Neural cell (in vitro differentiated cells): ENCODE measurements at regions not wholly inside any gene's neighbourhood (a gene's known extent, or its start where the extent isn't known, plus 50 kb on each side); places are given as distances from the start of the nearest gene placed in this dataset.

ENCODE experiments used
- H2AFZ ChIP-seq: fragments of 200-600, 300-800 bp; sonication (generic), shearing (Covaris generic); 2 replicates; pipeline ENCODE4 v1.6.0; 2014; ENCODE audit warnings: low read depth, mild to moderate bottlenecking, antibody characterized with exemption, low read length, moderate library complexity
- H3F3A ChIP-seq: fragments of 200-600 bp; shearing (Covaris generic); 2 replicates; pipeline ENCODE4 v1.6.1; 2016; ENCODE audit warnings: mild to moderate bottlenecking, moderate library complexity, mixed read lengths, antibody characterized with exemption, low read length; ENCODE audit not compliant: insufficient read depth, poor library complexity, severe bottlenecking
- H3K27ac ChIP-seq: fragments of 200-600, 300-800 bp; sonication (generic), shearing (Covaris generic); 2 replicates; pipeline ENCODE4 v1.5.1; 2014; ENCODE audit warnings: mild to moderate bottlenecking, low read length, moderate library complexity
- H3K27me3 ChIP-seq: fragments of 300-800, 200-600 bp; sonication (generic), shearing (Covaris generic); 2 replicates; pipeline ENCODE4 v1.6.0; 2014; ENCODE audit warnings: mild to moderate bottlenecking, low read depth, low read length, moderate library complexity; ENCODE audit not compliant: insufficient read depth
- H3K36me3 ChIP-seq: fragments of 300-800, 200-600 bp; sonication (generic), shearing (Covaris generic); 2 replicates; pipeline ENCODE4 v1.5.1; 2014; ENCODE audit warnings: mild to moderate bottlenecking, antibody characterized with exemption, low read length, moderate library complexity; ENCODE audit not compliant: insufficient read depth
- H3K4me2 ChIP-seq: fragments of 300-800, 200-600 bp; sonication (generic), shearing (Covaris generic); 2 replicates; pipeline ENCODE4 v1.6.0; 2014; ENCODE audit warnings: mild to moderate bottlenecking, low read length
- H3K4me3 ChIP-seq: fragments of 300-800, 200-600 bp; sonication (generic), shearing (Covaris generic); 2 replicates; pipeline ENCODE4 v1.5.1; 2014; ENCODE audit warnings: mild to moderate bottlenecking, low read length, moderate library complexity
- H3K79me2 ChIP-seq: fragments of 200-600 bp; shearing (Covaris generic); replicated peaks from 2 replicates; pipeline ENCODE4 v1.6.0; 2014; ENCODE audit warnings: mild to moderate bottlenecking, low read length, moderate library complexity; ENCODE audit not compliant: insufficient read depth
- H3K9ac ChIP-seq: fragments of 300-800, 200-600 bp; sonication (generic), shearing (Covaris generic); 2 replicates; pipeline ENCODE4 v1.6.1; 2016; ENCODE audit warnings: mild to moderate bottlenecking, low read length, mixed read lengths
- H3K9me2 ChIP-seq: fragments of 200-600 bp; shearing (Covaris generic); 2 replicates; pipeline ENCODE4 v1.6.1; 2016; ENCODE audit warnings: mild to moderate bottlenecking, low read length, mixed read lengths; ENCODE audit not compliant: insufficient read depth
- H3K9me3 ChIP-seq: fragments of 200-600, 300-800 bp; sonication (generic), shearing (Covaris generic); 2 replicates; pipeline ENCODE4 v1.6.1; 2016; ENCODE audit warnings: mild to moderate bottlenecking, mixed run types, low read length, moderate library complexity, mixed read lengths
- H4K20me1 ChIP-seq: fragments of 200-600 bp; shearing (Covaris generic); 2 replicates; pipeline ENCODE4 v1.6.1; 2016; ENCODE audit warnings: mild to moderate bottlenecking, mixed run types; ENCODE audit not compliant: insufficient read depth
- EP300 ChIP-seq: fragments of 450-650 bp; conservative IDR thresholded peaks from 2 replicates; pipeline ENCODE4 v1.6.1; 2014; ENCODE audit warnings: antibody characterized with exemption, mild to moderate bottlenecking, moderate library complexity; ENCODE audit not compliant: poor library complexity, severe bottlenecking
- EZH2 ChIP-seq: fragments of 200-600, 300-800 bp; shearing (Covaris generic), sonication (generic); IDR thresholded peaks from 2 replicates; pipeline ENCODE4 v1.6.1; 2014; ENCODE audit warnings: antibody characterized with exemption, low read length, borderline replicate concordance, mild to moderate bottlenecking; ENCODE audit not compliant: insufficient read depth, poor library complexity, severe bottlenecking
- MXI1 ChIP-seq: fragments of 450-650 bp; conservative IDR thresholded peaks from 2 replicates; pipeline ENCODE4 v1.6.1; 2014; ENCODE audit warnings: antibody characterized with exemption, mild to moderate bottlenecking; ENCODE audit not compliant: poor library complexity, severe bottlenecking
- POLR2AphosphoS5 ChIP-seq: IDR thresholded peaks from 2 replicates; pipeline ENCODE4 v1.6.1; 2012
- RAD21 ChIP-seq: fragments of 450-650 bp; conservative IDR thresholded peaks from 2 replicates; pipeline ENCODE4 v1.6.1; 2014; ENCODE audit warnings: antibody characterized with exemption, mild to moderate bottlenecking, moderate library complexity
- SMC3 ChIP-seq: fragments of 450-650 bp; conservative IDR thresholded peaks from 2 replicates; pipeline ENCODE4 v1.6.1; 2014; ENCODE audit warnings: antibody characterized with exemption, mild to moderate bottlenecking, moderate library complexity; ENCODE audit not compliant: poor library complexity
- TAF1 ChIP-seq: IDR thresholded peaks from 2 replicates; pipeline ENCODE4 v1.6.1; 2012; ENCODE audit warnings: low read depth
- TF ChIP-seq, protein P1 (sequence below): fragments of 450-650 bp; IDR thresholded peaks from 2 replicates; pipeline ENCODE4 v1.5.1; 2014; ENCODE audit warnings: antibody characterized with exemption, mild to moderate bottlenecking, moderate library complexity; ENCODE audit not compliant: poor library complexity, severe bottlenecking
- TF ChIP-seq, protein P2 (sequence below): IDR thresholded peaks from 2 replicates; pipeline ENCODE4 v1.6.1; 2012; ENCODE audit warnings: borderline replicate concordance

DNA sequence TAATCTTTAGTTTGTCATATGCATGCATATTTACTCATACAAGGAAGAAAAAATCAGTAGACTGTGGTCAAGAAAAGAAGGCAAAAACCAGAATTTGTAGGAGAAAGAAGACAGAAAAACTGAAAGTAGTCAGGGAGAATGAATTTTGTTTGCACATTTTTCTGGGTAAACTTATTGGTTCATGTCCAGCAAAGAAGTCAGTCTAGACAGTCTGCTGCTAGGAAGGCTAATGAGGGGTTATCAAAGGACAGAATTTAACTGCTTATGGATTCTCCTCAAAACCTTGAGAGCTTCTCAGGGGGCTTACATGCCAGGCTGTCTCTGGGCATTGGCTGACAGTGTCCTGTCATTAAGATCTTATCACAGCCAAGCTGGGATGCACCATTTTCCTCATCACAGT is 293.9 kb downstream of the RPAP3 start:
- H3K4me2 ChIP-seq: no peak overlapping the region
- no peak for TF ChIP-seq EZH2
- no peak for TF ChIP-seq POLR2AphosphoS5
- no peak for TF ChIP-seq MXI1
- no peak for TF ChIP-seq TAF1
- no peak for TF ChIP-seq RAD21
- TF ChIP-seq, protein P1, sequence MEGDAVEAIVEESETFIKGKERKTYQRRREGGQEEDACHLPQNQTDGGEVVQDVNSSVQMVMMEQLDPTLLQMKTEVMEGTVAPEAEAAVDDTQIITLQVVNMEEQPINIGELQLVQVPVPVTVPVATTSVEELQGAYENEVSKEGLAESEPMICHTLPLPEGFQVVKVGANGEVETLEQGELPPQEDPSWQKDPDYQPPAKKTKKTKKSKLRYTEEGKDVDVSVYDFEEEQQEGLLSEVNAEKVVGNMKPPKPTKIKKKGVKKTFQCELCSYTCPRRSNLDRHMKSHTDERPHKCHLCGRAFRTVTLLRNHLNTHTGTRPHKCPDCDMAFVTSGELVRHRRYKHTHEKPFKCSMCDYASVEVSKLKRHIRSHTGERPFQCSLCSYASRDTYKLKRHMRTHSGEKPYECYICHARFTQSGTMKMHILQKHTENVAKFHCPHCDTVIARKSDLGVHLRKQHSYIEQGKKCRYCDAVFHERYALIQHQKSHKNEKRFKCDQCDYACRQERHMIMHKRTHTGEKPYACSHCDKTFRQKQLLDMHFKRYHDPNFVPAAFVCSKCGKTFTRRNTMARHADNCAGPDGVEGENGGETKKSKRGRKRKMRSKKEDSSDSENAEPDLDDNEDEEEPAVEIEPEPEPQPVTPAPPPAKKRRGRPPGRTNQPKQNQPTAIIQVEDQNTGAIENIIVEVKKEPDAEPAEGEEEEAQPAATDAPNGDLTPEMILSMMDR: no peak
- TF ChIP-seq SMC3: no peak
- TF ChIP-seq EP300: no peak
- TF ChIP-seq, protein P2, sequence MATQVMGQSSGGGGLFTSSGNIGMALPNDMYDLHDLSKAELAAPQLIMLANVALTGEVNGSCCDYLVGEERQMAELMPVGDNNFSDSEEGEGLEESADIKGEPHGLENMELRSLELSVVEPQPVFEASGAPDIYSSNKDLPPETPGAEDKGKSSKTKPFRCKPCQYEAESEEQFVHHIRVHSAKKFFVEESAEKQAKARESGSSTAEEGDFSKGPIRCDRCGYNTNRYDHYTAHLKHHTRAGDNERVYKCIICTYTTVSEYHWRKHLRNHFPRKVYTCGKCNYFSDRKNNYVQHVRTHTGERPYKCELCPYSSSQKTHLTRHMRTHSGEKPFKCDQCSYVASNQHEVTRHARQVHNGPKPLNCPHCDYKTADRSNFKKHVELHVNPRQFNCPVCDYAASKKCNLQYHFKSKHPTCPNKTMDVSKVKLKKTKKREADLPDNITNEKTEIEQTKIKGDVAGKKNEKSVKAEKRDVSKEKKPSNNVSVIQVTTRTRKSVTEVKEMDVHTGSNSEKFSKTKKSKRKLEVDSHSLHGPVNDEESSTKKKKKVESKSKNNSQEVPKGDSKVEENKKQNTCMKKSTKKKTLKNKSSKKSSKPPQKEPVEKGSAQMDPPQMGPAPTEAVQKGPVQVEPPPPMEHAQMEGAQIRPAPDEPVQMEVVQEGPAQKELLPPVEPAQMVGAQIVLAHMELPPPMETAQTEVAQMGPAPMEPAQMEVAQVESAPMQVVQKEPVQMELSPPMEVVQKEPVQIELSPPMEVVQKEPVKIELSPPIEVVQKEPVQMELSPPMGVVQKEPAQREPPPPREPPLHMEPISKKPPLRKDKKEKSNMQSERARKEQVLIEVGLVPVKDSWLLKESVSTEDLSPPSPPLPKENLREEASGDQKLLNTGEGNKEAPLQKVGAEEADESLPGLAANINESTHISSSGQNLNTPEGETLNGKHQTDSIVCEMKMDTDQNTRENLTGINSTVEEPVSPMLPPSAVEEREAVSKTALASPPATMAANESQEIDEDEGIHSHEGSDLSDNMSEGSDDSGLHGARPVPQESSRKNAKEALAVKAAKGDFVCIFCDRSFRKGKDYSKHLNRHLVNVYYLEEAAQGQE: no peak

DNA sequence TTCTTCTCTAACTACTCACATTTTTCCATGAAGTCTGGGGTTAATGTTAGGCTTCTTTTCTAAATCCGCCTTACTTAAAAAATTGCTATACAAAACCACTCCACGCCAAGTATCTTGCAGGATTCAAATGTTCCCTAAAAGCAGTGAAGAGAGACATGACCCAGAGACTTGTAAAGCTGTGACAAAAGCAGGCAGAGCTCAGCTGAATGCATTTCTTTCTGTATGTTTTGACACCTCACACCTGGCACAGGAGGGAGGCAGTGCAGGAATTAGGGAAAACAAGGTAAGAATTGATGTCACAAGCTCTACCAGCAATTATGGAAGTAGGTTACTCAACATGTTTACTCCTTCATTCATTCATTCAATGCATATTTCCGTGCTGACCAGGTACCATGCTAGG is 295.0 kb downstream of the RPAP3 start:
- Histone ChIP-seq H3K9me2 (no peaks in the 10 kb centered on the region), H4K20me1 (no peaks in the 10 kb centered on the region), H3K4me2 (no peak overlapping the region), H3K9ac (no peak overlapping the region), H3K9me3 (no peaks in the 10 kb centered on the region), H3K79me2 (no peaks in the 10 kb centered on the region), H3K27ac (no peak overlapping the region), H2AFZ (no peak overlapping the region), H3K36me3 (no peaks in the 10 kb centered on the region), H3F3A (no peaks in the 10 kb centered on the region), H3K27me3 (no peaks in the 10 kb centered on the region), H3K4me3 (no peak overlapping the region)
- TF ChIP-seq SMC3: no peak
- no peak for TF ChIP-seq EP300

More for the DNA sequence above, 293.9 kb downstream of the RPAP3 start:
- Histone ChIP-seq H3K9me2 (no peaks in the 10 kb centered on the region), H2AFZ (no peak overlapping the region), H3F3A (no peaks in the 10 kb centered on the region), H4K20me1 (no peaks in the 10 kb centered on the region), H3K27me3 (no peaks in the 10 kb centered on the region), H3K27ac (no peak overlapping the region), H3K9ac (no peak overlapping the region), H3K79me2 (no peaks in the 10 kb centered on the region), H3K4me3 (no peak overlapping the region), H3K36me3 (no peaks in the 10 kb centered on the region), H3K9me3 (no peaks in the 10 kb centered on the region)

DNA sequence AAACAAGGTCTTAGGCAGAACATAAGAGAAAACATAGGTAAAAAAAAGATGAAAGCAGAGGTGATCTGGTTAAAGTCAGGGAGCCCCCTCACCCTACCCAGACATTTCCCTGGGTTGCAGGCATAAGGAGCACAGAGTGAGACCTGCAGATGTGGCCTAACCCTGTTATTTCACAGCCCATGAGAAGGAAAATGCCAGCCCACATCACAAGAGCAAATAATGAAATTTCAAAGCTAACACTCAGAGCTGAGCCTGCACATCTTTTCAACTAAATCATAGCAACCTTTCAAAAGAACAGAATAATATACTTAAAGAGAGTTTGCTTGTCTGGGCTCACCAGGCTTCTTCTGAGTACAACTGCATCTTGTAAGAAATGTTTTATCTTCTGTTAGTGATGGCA is 295.4 kb downstream of the RPAP3 start:
- no peaks in the 10 kb centered on the region for H3F3A ChIP-seq
- no peak overlapping the region for H3K4me2 ChIP-seq
- H3K9me3 ChIP-seq: no peaks in the 10 kb centered on the region
- TF ChIP-seq RAD21 (no peak), TAF1 (no peak), MXI1 (no peak), EZH2 (no peak), SMC3 (no peak), EP300 (no peak), POLR2AphosphoS5 (no peak)
- TF ChIP-seq, protein P1: no peak
- TF ChIP-seq, protein P2: no peak
- no peaks in the 10 kb centered on the region for H3K9me2 ChIP-seq
- no peak overlapping the region for H2AFZ ChIP-seq
- H3K36me3 ChIP-seq: no peaks in the 10 kb centered on the region
- H3K27me3 ChIP-seq: no peaks in the 10 kb centered on the region
- no peaks in the 10 kb centered on the region for H3K79me2 ChIP-seq
- no peak overlapping the region for H3K9ac ChIP-seq
- H3K27ac ChIP-seq: no peak overlapping the region
- no peak overlapping the region for H3K4me3 ChIP-seq
- no peaks in the 10 kb centered on the region for H4K20me1 ChIP-seq
